ENCODE measurements at regions not wholly inside any gene's neighbourhood (a gene's known extent, or its start where the extent isn't known, plus 50 kb on each side); places are given as distances from the start of the nearest gene placed in this dataset.

GRCh38 chr12:23361971-23362370, 587.5 kb downstream of the SOX5 start:
- ATAC-seq = no peak

GRCh38 chr12:23368590-23368989, 580.9 kb downstream of the SOX5 start:
- H3K27ac ChIP-seq (ENCODE audit: low read depth) = no peak overlapping the region
- no peak overlapping the region for H2AFZ ChIP-seq
- Mint-ChIP-seq H3K27ac (no peak overlapping the region), H3K36me3 (ENCODE audit: low read depth) (no peaks in the 10 kb centered on the region), H3K4me1 (no peaks in the 10 kb centered on the region), H3K9me3 (no peaks in the 10 kb centered on the region), H3K4me3 (no peak overlapping the region), H3K27me3 (ENCODE audit: insufficient read depth, low read depth, poor library complexity) (no peaks in the 10 kb centered on the region)
- H3K27me3 ChIP-seq (ENCODE audit: insufficient read depth) = no peaks in the 10 kb centered on the region
- H4K20me1 ChIP-seq (replicated peaks; ENCODE audit: insufficient read depth) = no peaks in the 10 kb centered on the region
- DNase-seq (ENCODE audit: low spot score) (no peak), ATAC-seq (no peak)
- H3K36me3 ChIP-seq (ENCODE audit: insufficient read depth) = no peaks in the 10 kb centered on the region
- H3K4me2 ChIP-seq = no peak overlapping the region
- no peaks in the 10 kb centered on the region for H3F3A ChIP-seq (replicated peaks; ENCODE audit: low read depth)
- H3K4me1 ChIP-seq (ENCODE audit: insufficient read depth) = no peaks in the 10 kb centered on the region
- TF ChIP-seq EZH2phosphoT487 (IDR thresholded peaks at IDR 0.05; ENCODE audit: unreplicated experiment) (no peak), ZNF331 (CRISPR knock-in tag; IDR thresholded peaks at IDR 0.05; ENCODE audit: low read depth) (no peak)
- peaks cover 7% of the 10 kb centered on the region; the same call in 1 of the 2 replicates for H3K9me2 ChIP-seq (ENCODE audit: insufficient read depth)
- H3K79me2 ChIP-seq (replicated peaks; ENCODE audit: insufficient read depth) = no peaks in the 10 kb centered on the region
- H3K4me3 ChIP-seq = no peak overlapping the region

More at GRCh38 chr12:23361971-23362370, 587.5 kb downstream of the SOX5 start:
- Histone ChIP-seq H3K36me3 (ENCODE audit: insufficient read depth) (no peaks in the 10 kb centered on the region), H3F3A (replicated peaks; ENCODE audit: low read depth) (no peaks in the 10 kb centered on the region), H3K4me3 (no peak overlapping the region), H3K27me3 (ENCODE audit: insufficient read depth) (no peaks in the 10 kb centered on the region), H3K27ac (ENCODE audit: low read depth) (no peak overlapping the region), H3K9me2 (ENCODE audit: insufficient read depth) (peaks cover 7% of the 10 kb centered on the region; the same call in 1 of the 2 replicates), H2AFZ (no peak overlapping the region), H3K4me1 (ENCODE audit: insufficient read depth) (no peaks in the 10 kb centered on the region), H3K4me2 (no peak overlapping the region), H3K79me2 (replicated peaks; ENCODE audit: insufficient read depth) (no peaks in the 10 kb centered on the region), H4K20me1 (replicated peaks; ENCODE audit: insufficient read depth) (no peaks in the 10 kb centered on the region)
- H3K27me3 Mint-ChIP-seq (ENCODE audit: insufficient read depth, low read depth, poor library complexity) = no peaks in the 10 kb centered on the region
- no peaks in the 10 kb centered on the region for H3K4me1 Mint-ChIP-seq
- TF ChIP-seq CTCF (conservative IDR thresholded peaks at IDR 0.05; ENCODE audit: low read depth in 2 of 2) = peak; percentile 55 to 63
- no peak for TF ChIP-seq EZH2 (IDR thresholded peaks at IDR 0.05; ENCODE audit: low read depth, unreplicated experiment)
- no peak overlapping the region for H3K4me3 Mint-ChIP-seq
- H3K36me3 Mint-ChIP-seq (ENCODE audit: low read depth) = no peaks in the 10 kb centered on the region
- no peak overlapping the region for H3K27ac Mint-ChIP-seq
- peak; percentile 41 for DNase-seq (ENCODE audit: low spot score)
- H3K9me3 Mint-ChIP-seq = no peaks in the 10 kb centered on the region

GRCh38 chr12:23375621-23376020, 573.8 kb downstream of the SOX5 start:
- no peaks in the 10 kb centered on the region for H3K79me2 ChIP-seq (replicated peaks; ENCODE audit: insufficient read depth)
- no peaks in the 10 kb centered on the region for H3F3A ChIP-seq (replicated peaks; ENCODE audit: low read depth)
- ATAC-seq (no peak), DNase-seq (ENCODE audit: low spot score) (no peak)
- H3K36me3 ChIP-seq (ENCODE audit: insufficient read depth) = no peaks in the 10 kb centered on the region
- no peak overlapping the region for H3K4me3 Mint-ChIP-seq
- no peak overlapping the region for H3K27ac Mint-ChIP-seq
- H3K36me3 Mint-ChIP-seq (ENCODE audit: low read depth) = no peaks in the 10 kb centered on the region
- H3K4me2 ChIP-seq = no peak overlapping the region
- no peaks in the 10 kb centered on the region for H3K27me3 Mint-ChIP-seq (ENCODE audit: insufficient read depth, low read depth, poor library complexity)
- no peaks in the 10 kb centered on the region for H3K27me3 ChIP-seq (ENCODE audit: insufficient read depth)
- no peak overlapping the region for H3K4me3 ChIP-seq
- no peak overlapping the region for H3K27ac ChIP-seq (ENCODE audit: low read depth)
- H3K4me1 Mint-ChIP-seq = no peaks in the 10 kb centered on the region
- no peaks in the 10 kb centered on the region for H3K9me2 ChIP-seq (ENCODE audit: insufficient read depth)
- no peaks in the 10 kb centered on the region for H3K4me1 ChIP-seq (ENCODE audit: insufficient read depth)
- H4K20me1 ChIP-seq (replicated peaks; ENCODE audit: insufficient read depth) = no peaks in the 10 kb centered on the region
- peaks cover 2% of the 10 kb centered on the region; the same call in 2 of the 3 replicates for H3K9me3 Mint-ChIP-seq
- H2AFZ ChIP-seq = peak overlapping the region; percentile 72; the same call in 1 of the 2 replicates
- no peak for TF ChIP-seq CTCF (conservative IDR thresholded peaks at IDR 0.05; ENCODE audit: low read depth in 2 of 2)
- TF ChIP-seq ZNF331 (CRISPR knock-in tag; IDR thresholded peaks at IDR 0.05; ENCODE audit: low read depth) = no peak
- no peak for TF ChIP-seq JUNB (IDR thresholded peaks at IDR 0.05; ENCODE audit: unreplicated experiment)
- no peak for TF ChIP-seq REST (IDR thresholded peaks at IDR 0.05; ENCODE audit: unreplicated experiment)
- TF ChIP-seq ZNF114 (CRISPR knock-in tag; IDR thresholded peaks at IDR 0.05) = no peak
- TF ChIP-seq ETS1 (IDR thresholded peaks at IDR 0.05) = no peak
- TF ChIP-seq STAT1 (IDR thresholded peaks at IDR 0.05; ENCODE audit: unreplicated experiment) = no peak
- TF ChIP-seq CREB1 (CRISPR knock-in tag; IDR thresholded peaks at IDR 0.05; ENCODE audit: low read depth) = no peak
- TF ChIP-seq EZH2 (IDR thresholded peaks at IDR 0.05; ENCODE audit: low read depth, unreplicated experiment) = no peak
- TF ChIP-seq EZH2phosphoT487 (IDR thresholded peaks at IDR 0.05; ENCODE audit: unreplicated experiment) = no peak

Measured in GM23338 (cell line).